DMS 273 treated with DMSO at 0.1 percent for 48 hours (cell line): ENCODE measurements at regions not wholly inside any gene's neighbourhood (a gene's known extent, or its start where the extent isn't known, plus 50 kb on each side); places are given as distances from the start of the nearest gene placed in this dataset.

Experiments used
- DNase-seq: peaks from one replicate; lab custom pipeline; 2025; lab: John Stamatoyannopoulos, UW

DNA sequence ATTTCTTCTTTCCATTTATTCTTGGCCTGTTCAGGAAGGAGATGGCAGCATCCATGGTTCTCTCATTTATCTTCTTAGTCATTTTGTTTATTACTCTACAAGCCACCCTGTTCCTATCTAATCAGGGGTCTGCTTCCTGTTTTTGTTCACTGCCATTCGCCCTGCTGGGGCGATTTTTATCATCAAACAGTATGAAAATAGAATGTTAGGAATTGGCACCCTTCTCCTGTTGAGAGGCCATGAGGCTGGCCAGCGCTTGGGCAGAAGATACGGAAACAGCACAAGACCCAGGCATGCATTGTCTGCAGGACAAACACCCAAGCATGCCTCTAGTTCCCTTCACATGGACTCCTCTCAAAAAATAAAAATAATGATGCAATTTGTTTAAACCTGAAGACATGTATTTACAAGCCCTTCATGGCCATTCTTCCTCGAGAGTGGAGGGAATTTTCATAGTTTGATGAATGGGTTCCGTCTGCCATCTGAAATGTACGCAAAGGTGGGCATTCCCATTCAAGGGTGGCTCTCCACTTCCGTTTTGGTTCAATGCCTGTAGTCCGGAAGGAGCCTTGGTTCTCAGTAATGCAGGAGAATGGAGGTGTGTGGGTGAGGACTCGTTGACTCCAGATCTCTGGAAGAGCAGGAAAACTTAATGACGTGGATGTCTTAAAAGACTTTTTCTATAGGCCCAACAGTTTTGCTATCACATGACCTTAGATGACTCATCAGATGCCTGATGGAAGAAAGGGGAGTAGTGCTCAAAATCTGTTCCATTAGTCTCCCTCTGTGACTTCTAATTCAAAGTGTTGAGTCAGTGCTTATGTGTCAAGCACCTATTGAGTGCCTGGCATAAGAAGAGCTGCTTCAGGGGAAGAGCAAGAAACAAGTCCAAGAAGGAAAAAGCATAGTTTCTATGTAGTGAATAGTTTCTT lies 252.4 kb upstream of the TBX3 start:
- DNase-seq, result no peak

DNA sequence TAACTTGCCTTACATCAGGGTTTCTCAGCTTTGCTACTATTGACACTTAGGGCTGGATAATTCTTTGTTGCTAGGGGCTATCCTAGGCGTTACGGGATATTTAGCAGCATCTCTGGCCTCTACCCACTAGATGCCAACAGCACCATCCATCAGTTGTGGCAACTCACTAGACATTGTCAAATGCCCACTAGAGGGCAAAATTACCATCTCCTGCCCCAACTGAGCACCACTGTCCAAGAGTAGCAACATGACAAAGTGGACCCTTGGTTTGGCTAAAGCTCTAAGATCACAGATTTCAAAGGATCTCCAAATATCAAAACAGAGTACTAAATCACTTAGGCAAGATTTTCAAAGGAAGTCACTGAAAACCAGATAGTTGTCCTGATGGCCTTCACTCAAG lies 251.7 kb upstream of the TBX3 start:
- DNase-seq, result no peak

DNA sequence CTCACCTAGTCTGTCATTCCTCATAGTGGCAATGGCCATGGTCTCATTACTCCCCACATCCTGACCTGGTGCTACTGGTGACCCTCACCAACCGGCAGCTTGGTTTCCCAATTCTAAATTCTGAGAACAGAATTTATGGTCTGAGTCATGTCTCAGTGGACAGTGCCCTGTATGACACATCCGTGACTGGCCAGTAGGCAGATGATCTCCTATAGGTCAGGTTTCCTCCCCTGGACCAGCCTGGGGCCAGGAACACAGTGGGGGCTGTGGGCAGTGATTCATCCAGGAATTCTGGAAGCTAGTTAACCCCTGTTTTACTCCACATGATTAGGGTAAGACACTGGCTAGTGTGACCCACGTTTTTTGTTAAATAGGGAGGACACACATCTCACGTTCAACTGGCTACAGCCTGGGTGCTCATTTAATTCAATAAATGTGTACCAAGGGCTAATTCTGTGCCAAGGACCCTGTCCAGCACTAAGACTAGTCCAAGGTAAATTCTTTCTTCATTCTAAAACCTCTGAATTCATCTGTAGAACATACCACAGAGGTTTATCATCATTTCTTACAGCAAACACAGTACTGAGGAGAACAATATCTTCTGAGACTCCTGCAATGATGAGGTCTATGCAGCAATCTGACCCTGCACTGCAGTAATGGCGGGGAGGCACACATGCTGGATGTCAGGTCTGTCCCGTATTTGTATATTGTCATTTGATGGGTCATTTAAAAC lies 249.6 kb upstream of the TBX3 start:
- no peak for DNase-seq

DNA sequence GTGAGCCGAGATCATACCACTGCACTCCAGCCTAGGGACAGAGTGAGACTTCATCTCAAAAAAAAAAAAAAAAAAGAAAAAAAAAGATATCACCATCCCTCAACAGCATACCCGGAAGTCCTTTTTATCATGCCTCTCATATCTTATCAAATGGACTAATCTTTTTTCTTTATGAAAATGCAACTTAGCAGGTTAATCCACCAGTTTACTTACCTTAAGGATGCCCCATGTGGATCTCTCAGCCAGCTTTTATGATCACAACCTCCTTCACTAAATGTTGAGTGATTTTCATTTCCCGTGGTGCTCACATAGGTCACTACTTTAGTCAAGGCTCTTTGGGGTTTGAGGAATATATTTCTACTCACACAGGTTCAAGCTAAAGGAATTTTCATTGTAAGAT lies 248.8 kb upstream of the TBX3 start:
- no peak for DNase-seq

DNA sequence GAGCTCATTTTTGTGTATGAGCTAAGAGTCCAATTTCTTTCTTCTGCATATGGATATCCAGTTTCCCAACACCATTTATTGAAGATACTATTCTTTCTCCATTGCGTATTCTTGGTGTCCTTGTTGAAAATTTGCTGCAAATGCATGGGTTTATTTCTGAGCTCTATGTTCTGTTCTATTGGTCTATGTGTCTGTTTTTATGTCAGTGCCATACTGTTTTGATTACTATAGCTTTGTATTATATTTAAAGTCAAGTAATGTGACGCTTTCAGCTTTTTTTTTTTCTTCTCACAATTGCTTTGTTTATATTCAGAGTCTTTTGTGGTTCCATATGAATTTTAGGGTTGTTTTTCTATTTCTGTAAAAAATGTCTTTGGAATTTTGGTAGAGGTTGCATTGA lies 247.1 kb upstream of the TBX3 start:
- no peak for DNase-seq

DNA sequence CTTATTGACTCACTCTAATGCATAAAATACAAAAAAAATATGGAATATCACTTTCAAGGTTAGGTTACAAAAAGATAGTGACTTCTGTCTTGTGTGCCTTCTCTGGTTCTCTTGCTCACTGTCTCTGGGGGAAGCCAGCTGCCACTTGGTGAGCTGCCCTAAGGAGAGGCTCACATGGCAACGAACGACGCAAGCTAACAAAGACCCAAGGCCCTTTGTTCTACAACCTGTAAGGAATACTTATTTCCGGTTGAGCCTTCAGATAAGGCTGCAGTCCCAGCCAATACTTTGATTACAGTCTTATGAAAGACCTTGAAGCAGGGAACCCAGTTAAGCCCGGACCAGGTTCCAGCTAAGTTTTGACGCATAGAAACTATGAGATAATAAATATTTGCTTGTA lies 242.4 kb upstream of the TBX3 start:
- no peak for DNase-seq

DNA sequence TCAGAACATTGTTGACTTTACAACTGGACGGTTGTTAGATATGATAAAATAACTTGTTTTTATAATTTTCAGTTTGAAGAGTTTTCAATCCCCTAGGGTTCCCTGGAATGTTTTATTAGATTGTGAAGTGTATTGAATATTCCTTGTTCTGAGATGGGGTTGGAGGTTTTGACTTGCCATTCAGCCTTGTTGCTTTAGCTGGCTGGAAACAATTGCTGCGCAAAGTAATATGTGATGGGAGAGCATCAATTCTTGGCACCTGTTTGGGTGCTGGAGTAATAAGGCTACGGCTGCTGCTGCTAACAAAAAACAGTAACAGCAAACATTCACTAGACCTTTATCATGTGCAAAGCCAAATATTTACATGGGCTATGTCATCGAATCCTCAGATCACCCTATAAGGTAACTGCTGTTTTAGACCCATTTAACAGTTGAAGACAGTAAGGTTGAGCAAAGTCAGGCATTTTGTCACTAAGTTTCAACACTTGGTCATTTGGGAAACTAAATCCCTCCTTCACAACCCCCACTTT lies 241.0 kb upstream of the TBX3 start:
- no peak for DNase-seq

DNA sequence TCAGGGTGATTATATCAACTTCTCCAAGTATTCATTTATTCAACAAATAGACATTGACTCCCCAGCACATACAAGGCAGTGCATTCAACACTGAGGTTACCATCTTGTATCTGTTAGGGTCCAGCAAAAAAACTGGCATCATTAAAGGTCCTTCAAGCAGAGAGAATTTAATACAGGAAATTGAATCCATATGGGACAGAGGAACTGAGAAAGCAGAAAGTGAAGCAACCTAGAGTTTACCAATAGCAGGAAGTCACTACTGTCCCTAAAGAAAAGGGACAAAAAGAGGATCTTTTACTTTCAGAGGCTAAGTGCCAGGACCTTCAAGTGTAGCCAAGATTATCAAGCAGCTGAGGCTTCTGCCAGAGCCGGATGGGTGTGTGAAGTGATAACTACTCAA lies 237.8 kb upstream of the TBX3 start:
- no peak for DNase-seq

DNA sequence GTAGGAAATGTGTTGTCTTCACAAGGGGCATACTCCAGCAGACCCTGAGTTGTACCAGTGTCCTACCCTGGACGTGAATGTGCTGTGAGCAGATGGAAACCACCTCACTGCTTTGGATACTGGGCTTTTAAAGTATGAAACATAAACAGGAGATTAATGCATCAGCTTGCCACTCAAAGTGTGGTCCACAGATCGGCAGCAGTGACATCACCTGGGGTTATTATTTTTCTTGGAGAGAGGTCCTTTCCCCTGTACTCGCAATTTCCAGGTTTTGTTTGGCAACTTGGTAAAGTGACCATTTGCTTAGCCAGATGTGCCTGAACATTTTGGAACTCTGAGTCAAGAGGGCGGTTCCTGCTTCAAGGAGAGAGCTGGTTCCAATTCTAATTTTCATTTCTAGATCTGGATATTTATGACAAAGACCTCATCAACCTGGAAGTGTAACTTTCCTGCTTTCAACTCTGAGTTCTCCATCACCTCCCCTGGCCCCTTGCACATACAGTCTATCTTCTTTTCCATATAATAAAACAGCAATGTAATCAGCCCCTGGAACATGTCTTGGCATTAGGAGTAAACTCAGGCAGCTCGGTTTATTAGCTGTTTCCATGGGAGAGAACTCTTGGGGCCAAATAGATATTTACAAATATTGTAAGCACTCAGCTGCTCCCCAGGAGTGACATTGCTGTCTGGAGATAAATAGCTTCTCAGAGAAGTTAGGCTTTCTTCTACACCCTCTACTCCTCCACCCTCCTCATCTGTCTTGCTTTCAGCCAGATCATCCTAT lies 237.0 kb upstream of the TBX3 start:
- DNase-seq, result no peak

DNA sequence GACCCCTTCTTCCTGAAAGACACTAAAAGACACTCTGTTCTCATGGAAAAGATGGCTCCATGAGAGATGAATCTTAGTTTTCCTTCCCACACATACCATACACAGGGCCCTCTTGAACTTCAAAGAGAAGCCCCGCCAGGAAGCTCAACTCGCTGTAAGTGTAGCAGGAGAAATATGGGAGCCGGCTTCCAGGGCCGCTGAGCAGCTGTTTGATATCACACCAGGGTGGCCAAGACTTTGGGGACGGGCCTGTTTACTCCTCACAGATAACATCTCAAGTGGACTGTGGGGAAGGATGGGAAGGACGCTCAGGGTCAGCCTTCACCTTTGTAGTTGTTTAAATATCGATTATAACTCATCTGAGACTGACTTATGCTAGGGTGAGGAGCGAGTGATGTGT lies 235.5 kb upstream of the TBX3 start:
- DNase-seq, result no peak

DNA sequence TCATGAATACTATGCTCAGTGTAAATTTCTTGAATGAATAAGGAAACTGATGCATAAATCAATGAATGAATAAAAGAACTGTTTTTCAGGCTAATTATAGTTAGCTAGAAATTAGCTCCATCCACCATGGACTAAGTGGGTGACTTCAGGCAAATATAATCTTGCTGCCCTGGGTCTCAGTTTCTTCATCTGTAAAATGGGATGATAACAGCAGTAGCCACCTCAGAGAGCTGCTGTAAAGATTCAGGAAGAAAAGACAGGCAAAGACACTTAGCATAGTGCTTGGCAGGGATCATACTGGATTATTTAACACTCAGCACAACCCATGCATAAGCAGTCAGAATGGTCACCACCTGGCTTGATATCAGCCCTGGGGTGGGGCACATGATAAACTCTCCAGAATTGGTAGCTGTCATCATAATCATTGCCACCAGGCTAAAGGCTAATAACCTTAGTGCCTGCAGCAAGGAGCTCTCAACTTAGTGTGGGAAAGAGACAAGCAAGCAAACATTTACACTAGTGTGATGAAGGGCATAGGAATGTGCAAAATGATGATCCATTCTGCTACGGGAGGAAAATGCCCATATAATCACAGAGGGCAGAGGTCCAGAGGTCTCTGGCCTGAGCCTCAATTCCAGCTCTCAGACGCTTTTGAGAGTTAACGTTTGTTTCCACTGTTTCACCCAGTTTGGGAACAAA lies 234.7 kb upstream of the TBX3 start:
- no peak for DNase-seq

DNA sequence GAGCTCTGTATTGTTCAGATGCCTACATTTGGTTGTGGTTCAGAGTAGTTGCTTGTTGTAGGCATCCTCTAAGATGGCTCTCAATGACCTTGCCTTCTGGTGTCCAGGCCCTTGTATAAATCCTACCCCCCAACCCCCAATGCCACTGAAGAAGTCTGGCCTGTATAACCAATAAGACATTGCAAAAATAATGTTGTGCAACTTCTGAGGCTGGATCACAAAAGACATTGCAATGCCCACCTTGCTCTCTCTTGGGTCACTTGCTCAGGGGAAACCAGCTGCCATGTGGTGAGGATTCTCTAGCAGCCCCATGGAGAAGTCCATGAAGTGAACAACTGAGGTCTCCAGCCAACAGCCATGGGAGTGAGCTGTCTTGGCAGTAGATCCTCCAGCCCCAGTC lies 234.0 kb upstream of the TBX3 start:
- no peak for DNase-seq

DNA sequence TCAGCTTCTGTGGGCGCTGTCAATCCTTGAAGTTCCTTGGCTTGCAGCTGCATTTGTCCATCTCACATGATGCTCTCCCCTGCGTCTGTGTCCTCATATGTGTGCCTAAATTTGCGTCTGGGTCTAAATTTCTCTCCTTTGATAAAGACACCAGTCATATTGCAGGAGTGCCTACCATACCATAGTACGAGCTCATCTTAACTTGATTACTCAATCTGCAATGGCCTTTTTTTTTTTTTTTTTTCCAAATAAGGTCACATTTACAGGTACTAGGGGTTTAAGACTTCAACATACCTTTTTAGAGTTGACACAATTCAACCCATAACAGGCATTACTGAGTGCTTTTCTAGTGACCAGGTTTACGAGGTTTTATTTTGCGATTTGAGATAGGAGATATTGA lies 233.3 kb upstream of the TBX3 start:
- no peak for DNase-seq

DNA sequence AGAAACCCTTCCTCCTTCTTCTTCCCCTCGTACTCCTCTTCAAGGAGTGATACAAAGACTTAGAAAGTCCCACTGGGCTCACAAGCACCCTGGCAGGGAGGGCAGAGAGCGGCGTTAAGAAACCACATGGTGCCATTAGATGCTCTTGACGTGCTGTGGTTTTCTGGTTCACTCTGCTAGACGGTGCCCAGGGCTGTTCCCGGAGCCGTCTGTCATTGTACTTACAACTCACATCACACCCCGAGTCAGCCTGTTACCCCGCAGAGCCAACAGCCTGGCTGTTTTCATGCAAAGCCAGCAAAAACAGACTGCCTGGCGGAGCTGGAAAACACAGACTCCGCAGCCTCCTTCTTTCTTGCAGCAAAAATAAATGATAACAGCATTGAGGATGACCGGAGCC lies 232.6 kb upstream of the TBX3 start:
- DNase-seq, result no peak

DNA sequence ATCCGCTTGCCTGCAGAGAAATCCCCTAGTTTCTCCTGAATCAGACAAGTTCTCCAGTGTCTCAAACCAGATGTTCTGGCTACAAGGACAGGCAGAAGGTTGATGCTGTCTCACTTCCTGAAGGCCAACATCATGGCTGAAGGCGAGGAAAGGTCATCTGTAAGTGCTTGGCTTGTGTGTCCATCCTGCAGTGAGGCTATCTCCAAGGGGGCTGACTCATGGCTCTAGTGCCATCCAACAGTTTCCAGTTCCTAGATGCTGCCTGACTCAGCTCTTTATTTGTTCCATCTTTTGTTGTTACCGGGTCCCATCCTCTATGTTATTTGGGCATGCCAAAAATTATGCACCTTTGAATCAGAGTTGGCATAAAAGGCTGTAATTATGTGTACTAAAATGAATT lies 232.1 kb upstream of the TBX3 start:
- DNase-seq, result no peak

DNA sequence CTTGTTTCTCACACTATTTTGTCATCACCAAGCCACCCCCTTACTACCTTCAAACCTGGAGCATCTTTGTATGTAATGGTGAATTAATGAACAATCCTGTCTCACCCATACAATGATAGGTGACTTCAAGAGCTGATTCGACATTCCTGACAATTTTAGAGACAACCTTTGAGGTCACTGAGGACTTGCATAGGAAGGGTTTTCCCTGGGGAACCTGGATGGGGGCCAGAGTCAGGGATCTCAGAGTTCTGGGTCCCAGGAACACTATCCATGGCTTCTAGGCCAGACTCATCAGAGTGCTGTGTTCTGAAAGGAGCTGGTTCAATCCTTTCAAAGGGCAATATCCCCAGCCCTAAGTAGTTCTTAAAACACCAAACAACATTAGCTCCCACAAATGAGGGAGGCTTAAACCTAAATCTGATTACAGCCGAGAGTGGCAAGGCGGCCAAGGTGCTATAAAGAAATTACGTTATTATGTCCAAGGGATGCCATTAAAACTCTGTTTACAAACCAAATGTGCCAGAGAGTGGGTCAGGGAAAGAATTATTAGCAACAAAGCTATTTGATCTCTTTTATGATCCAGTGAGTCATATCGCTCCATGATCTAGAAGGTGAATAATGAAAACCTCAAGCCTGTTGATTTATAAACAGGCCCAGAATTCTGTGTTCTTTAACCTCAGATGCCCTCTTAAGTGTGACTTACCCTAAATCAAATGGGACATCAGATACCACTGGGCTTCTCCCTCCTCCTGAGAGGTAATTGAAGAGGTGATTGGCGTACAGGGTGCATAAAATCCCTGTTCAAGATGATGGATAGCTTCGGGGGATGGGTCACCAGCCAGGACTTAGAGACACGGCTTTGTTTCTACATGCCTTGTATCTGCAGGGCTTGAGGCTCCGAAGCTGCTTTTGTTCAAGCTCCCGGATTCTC lies 230.2 kb upstream of the TBX3 start:
- no peak for DNase-seq

DNA sequence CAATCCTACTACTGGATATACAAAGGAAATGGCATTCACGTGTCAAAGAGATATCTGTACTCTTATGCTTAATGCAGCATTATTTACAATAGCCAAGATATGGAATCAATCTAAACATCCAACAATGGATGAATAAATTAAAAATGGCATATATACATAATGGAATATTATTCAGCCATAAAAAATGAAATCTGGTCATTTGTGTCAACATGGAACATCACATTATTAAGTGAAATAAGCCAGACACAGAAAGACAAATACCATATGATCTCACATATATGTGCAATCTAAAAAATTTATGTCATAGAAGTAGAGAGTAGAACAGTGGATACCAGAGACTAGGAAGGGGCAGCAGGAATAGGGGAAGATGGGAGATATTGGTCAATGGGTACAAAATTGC lies 228.8 kb upstream of the TBX3 start:
- no peak for DNase-seq

DNA sequence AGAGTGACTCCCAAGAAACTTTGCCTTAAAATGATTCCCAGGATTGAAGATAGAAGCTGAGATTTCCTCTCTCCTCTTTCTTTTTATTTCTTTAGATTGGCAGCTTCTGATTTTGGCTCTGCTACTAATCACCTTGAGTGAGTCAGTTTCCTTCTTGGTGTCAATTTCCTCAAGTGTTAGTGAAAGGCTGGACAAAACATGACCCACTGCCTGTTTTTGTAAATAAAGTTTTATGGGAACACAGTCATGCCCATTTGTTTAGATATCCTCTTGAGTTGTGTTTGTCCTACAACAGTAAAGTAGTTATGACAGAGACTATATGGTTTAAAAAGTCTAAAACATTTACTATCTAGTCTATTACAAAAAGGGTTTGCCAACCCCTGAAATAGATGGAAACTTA lies 227.2 kb upstream of the TBX3 start:
- no peak for DNase-seq

DNA sequence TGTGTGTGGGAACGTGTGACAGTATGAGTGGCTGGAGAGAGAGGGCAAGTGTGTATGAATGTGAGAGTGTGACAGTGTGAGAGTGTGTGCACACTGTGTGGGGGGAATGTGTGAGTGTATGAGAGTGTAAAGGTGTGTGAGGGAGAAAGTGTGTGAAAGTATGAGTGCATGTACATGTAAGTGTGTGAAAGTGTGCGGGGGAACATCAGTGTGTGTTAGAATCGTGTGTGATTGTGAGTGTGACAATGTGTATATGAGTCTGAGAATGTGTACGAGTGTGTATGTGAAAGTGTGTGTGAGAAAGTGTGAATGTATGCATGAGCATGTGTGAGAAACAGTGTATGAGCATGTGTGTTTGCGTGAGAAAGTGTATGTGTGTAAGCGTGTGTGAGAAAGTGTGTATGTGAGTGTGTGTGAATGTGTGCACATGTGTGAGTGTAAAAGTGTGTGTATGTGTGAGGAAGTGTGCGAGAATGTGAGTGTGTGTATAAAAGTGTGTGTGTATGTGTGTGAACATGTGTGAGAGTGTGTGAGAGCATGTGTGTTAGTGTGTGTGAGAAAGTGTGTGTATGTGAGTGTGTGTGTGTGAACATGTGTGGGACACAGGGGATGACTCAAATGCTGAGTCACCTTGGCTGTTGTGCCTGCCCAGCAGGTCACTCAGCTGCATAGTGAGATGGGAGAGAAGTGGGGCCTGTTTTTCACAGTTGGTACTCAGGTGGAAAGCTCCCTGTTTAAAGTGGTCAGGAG lies 220.5 kb upstream of the TBX3 start:
- no peak for DNase-seq

DNA sequence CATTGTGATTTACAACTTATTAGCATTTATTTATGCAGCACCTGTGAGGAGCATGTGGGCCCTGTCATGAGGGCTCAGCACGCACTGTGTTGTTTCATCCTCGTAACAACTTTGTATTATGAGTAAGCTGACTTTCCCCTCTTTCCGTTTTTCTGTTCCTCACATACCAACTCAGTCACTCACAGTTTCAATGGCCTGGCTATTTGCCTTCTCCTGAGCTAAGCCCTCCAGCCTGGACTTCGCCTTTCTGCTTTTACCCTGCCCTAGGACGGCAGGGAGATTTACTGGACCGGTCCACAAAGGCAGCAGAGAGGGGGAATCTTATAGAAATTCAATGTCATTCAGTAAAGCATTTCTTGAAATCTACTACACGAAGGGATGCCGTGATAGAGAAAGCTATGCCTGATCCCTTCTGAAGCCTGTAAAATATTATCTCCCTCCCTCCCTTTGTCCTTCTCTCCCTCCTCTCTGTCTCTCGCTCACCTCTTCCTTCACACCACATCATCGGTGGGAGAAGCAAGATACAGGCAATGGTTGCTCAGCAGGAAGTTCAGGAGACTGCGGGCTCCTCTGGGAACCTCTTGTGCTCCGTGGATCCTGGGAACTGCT lies 219.2 kb upstream of the TBX3 start:
- no peak for DNase-seq
